Mesenchymal stem cell (in vitro differentiated cells and primary cell): ENCODE measurements at regions not wholly inside any gene's neighbourhood (a gene's known extent, or its start where the extent isn't known, plus 50 kb on each side); places are given as distances from the start of the nearest gene placed in this dataset.

Experiments used
- DNase-seq: peaks from one replicate; pipeline ENCODE4 v3.0.0-alpha.2; 2013
- H2AFZ ChIP-seq: one replicate; pipeline ENCODE4 v1.6.1; 2013; ENCODE audit warnings: low read depth, mild to moderate bottlenecking, control low read depth, inconsistent platforms, low read length, moderate library complexity
- H2AK5ac ChIP-seq: 2 replicates; pipeline ENCODE4 v1.6.1; 2013; ENCODE audit warnings: low read length, moderate library complexity, mild to moderate bottlenecking, inconsistent platforms; ENCODE audit not compliant: severe bottlenecking
- H2BK120ac ChIP-seq: one replicate; pipeline ENCODE4 v1.6.1; 2013; ENCODE audit warnings: low read depth, mild to moderate bottlenecking, inconsistent platforms, low read length, moderate library complexity
- H2BK12ac ChIP-seq, 2 experiments: one replicate each; pipeline ENCODE4 v1.6.1; 2013; ENCODE audit warnings: inconsistent platforms in 2 of 2, low read length in 2 of 2, mild to moderate bottlenecking in 2 of 2, moderate library complexity in 2 of 2, control low read depth in 1 of 2
- H2BK15ac ChIP-seq: one replicate; pipeline ENCODE4 v1.6.1; 2013; ENCODE audit warnings: mild to moderate bottlenecking, low read depth, inconsistent platforms; ENCODE audit not compliant: poor library complexity, severe bottlenecking
- H2BK5ac ChIP-seq: 2 replicates; pipeline ENCODE4 v1.6.1; 2013; ENCODE audit warnings: low read depth, mild to moderate bottlenecking, low read length, control low read depth, inconsistent platforms; ENCODE audit not compliant: poor library complexity, severe bottlenecking
- H3K14ac ChIP-seq, 2 experiments: one replicate each; pipeline ENCODE4 v1.6.1; 2013; ENCODE audit warnings: inconsistent platforms in 2 of 2, low read length in 2 of 2, control low read depth in 1 of 2, mild to moderate bottlenecking in 1 of 2, moderate library complexity in 1 of 2
- H3K18ac ChIP-seq, 2 experiments: one replicate each; pipeline ENCODE4 v1.6.1; 2013; ENCODE audit warnings: inconsistent platforms in 2 of 2, low read length in 2 of 2, control low read depth in 1 of 2, low read depth in 1 of 2, mild to moderate bottlenecking in 1 of 2
- H3K23ac ChIP-seq, 2 experiments: one replicate each; pipeline ENCODE4 v1.6.1; 2013; ENCODE audit warnings: inconsistent platforms in 2 of 2, low read length in 2 of 2, mild to moderate bottlenecking in 2 of 2, moderate library complexity in 2 of 2, control low read depth in 1 of 2
- H3K27ac ChIP-seq: 2 replicates; pipeline ENCODE4 v1.5.1; 2013; ENCODE audit warnings: mild to moderate bottlenecking, moderate library complexity, low read length, control low read depth, inconsistent platforms; ENCODE audit not compliant: poor library complexity, severe bottlenecking
- H3K27me3 ChIP-seq, 2 experiments: 2 replicates each; pipeline versions ENCODE4 v1.6.1 to v1.7.0; 2013; ENCODE audit warnings: low read length in 2 of 2, mild to moderate bottlenecking in 2 of 2, moderate library complexity in 2 of 2, control low read depth in 1 of 2, inconsistent platforms in 1 of 2; ENCODE audit not compliant: control insufficient read depth in 1 of 2, insufficient read depth in 1 of 2
- H3K36me3 ChIP-seq, 2 experiments: 2 replicates each; pipeline versions ENCODE4 v1.6.1 to v1.7.0; 2013; ENCODE audit warnings: low read length in 2 of 2, control low read depth in 1 of 2, inconsistent platforms in 1 of 2, low read depth in 1 of 2, mild to moderate bottlenecking in 1 of 2; ENCODE audit not compliant: insufficient read depth in 2 of 2, control insufficient read depth in 1 of 2
- H3K4ac ChIP-seq, 2 experiments: one replicate each; pipeline ENCODE4 v1.6.1; 2013; ENCODE audit warnings: inconsistent platforms in 2 of 2, low read length in 2 of 2, mild to moderate bottlenecking in 2 of 2, moderate library complexity in 2 of 2, control low read depth in 1 of 2, low read depth in 1 of 2
- H3K4me1 ChIP-seq: 2 replicates; pipeline ENCODE4 v1.6.1; 2013; ENCODE audit warnings: low read depth, low read length, control low read depth; ENCODE audit not compliant: control insufficient read depth, insufficient read depth
- H3K4me2 ChIP-seq: 2 replicates; pipeline ENCODE4 v1.6.1; 2013; ENCODE audit warnings: low read length, mild to moderate bottlenecking, inconsistent platforms; ENCODE audit not compliant: poor library complexity, severe bottlenecking
- H3K4me3 ChIP-seq, 2 experiments: 2 replicates each; pipeline versions ENCODE4 v1.5.1 to v1.7.0; 2013; ENCODE audit warnings: low read length in 2 of 2, mild to moderate bottlenecking in 2 of 2, control low read depth in 1 of 2, low read depth in 1 of 2; ENCODE audit not compliant: insufficient read depth in 1 of 2
- H3K79me1 ChIP-seq: replicated peaks from 2 replicates; pipeline ENCODE4 v1.6.1; 2013; ENCODE audit warnings: mild to moderate bottlenecking, control low read depth, low read length, inconsistent platforms; ENCODE audit not compliant: poor library complexity, severe bottlenecking
- H3K9ac ChIP-seq: 2 replicates; pipeline ENCODE4 v1.7.0; 2013; ENCODE audit warnings: mild to moderate bottlenecking, low read length, moderate library complexity
- H3K9me3 ChIP-seq: 2 replicates; pipeline ENCODE4 v1.7.0; 2013; ENCODE audit warnings: mild to moderate bottlenecking, low read length; ENCODE audit not compliant: control insufficient read depth
- H4K8ac ChIP-seq: one replicate; pipeline ENCODE4 v1.6.1; 2013; ENCODE audit warnings: inconsistent platforms, mild to moderate bottlenecking, low read length, moderate library complexity
- H4K91ac ChIP-seq: one replicate; pipeline ENCODE4 v1.6.1; 2013; ENCODE audit warnings: mild to moderate bottlenecking, low read length, inconsistent platforms
- WGBS: methylation state at CpG from one replicate; pipeline ENCODE4 v1.1.7; 2013; ENCODE audit warnings: mixed read lengths; 5-methylcytosine and 5-hydroxymethylcytosine counted together

GRCh38 chr2:12096051-12096787 is 349.8 kb downstream of the LPIN1 start:
- Histone ChIP-seq H3K79me1 (no peaks in the 10 kb centered on the region), H4K8ac (no peak overlapping the region), H2BK120ac (no peak overlapping the region), H3K27ac (no peak overlapping the region), H2BK5ac (no peak overlapping the region), H3K4me1 (peaks cover 1% of the 10 kb centered on the region), H3K18ac (no peak overlapping the region), H3K14ac (no peak overlapping the region), H3K9me3 (no peaks in the 10 kb centered on the region), H3K36me3 (no peaks in the 10 kb centered on the region), H3K23ac (no peak overlapping the region), H2AK5ac (no peak overlapping the region), H4K91ac (no peak overlapping the region), H3K4ac (no peak overlapping the region), H3K4me2 (no peak overlapping the region), H2AFZ (no peak overlapping the region), H2BK15ac (no peak overlapping the region), H3K27me3 (no peaks in the 10 kb centered on the region), H3K9ac (no peak overlapping the region), H3K4me3 (no peak overlapping the region), H2BK12ac (no peak overlapping the region)
- no peak for DNase-seq
- WGBS, result 94% methylated on average over 10 of the region's 12 CpGs

GRCh38 chr2:12096788-12097449 is 350.5 kb downstream of the LPIN1 start:
- Histone ChIP-seq H2BK15ac (no peak overlapping the region), H3K4me3 (no peak overlapping the region)
- 87% methylated on average over 6 of the region's 7 CpGs for WGBS

DNA sequence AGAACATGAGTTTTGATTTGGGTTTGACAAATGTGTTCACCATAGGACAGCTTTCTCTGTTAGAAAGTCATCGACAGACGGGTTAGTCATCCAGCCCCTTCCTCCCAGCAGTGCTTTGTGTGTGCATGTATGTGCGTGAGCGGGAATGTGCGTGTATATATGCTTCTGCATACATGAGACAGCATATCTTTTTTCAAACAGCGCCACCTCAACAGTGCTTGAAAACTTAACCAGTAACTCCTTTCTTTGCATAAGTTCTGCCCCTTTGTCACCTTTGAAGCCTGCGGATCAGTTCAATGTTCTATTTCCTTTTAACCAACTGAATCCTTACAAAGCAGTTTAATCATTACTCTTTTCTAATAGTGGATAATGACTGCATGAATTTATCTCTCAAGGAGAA is 351.4 kb downstream of the LPIN1 start:
- no peak for DNase-seq
- H3K79me1 ChIP-seq, result no peaks in the 10 kb centered on the region
- no peak overlapping the region for H2AK5ac ChIP-seq
- peaks cover 1% of the 10 kb centered on the region for H3K4me1 ChIP-seq
- H2BK15ac ChIP-seq, result no peak overlapping the region
- H3K14ac ChIP-seq, result no peak overlapping the region
- no peak overlapping the region for H3K4me2 ChIP-seq
- H3K4ac ChIP-seq, result no peak overlapping the region
- no peak overlapping the region for H3K4me3 ChIP-seq
- no peak overlapping the region for H3K18ac ChIP-seq
- H3K23ac ChIP-seq, result no peak overlapping the region
- H3K27ac ChIP-seq, result no peak overlapping the region
- no peak overlapping the region for H4K8ac ChIP-seq
- no peak overlapping the region for H2AFZ ChIP-seq
- H2BK120ac ChIP-seq, result no peak overlapping the region
- WGBS, result 100% methylated on average over 6 of the region's 7 CpGs
- no peak overlapping the region for H3K9ac ChIP-seq
- peak overlapping the region in 1 of 2 experiments; percentile 7 for H2BK12ac ChIP-seq
- H3K27me3 ChIP-seq, result no peaks in the 10 kb centered on the region
- H3K9me3 ChIP-seq, result no peaks in the 10 kb centered on the region
- H2BK5ac ChIP-seq, result no peak overlapping the region
- H4K91ac ChIP-seq, result no peak overlapping the region
- H3K36me3 ChIP-seq, result no peaks in the 10 kb centered on the region

More at GRCh38 chr2:12096788-12097449, 350.5 kb downstream of the LPIN1 start:
- Histone ChIP-seq H4K8ac (no peak overlapping the region), H4K91ac (no peak overlapping the region), H3K23ac (no peak overlapping the region), H3K79me1 (no peaks in the 10 kb centered on the region), H3K4ac (no peak overlapping the region), H2AFZ (no peak overlapping the region), H3K18ac (no peak overlapping the region), H2BK12ac (no peak overlapping the region), H2BK5ac (no peak overlapping the region), H3K4me1 (peaks cover 1% of the 10 kb centered on the region), H3K36me3 (no peaks in the 10 kb centered on the region), H3K14ac (no peak overlapping the region), H2BK120ac (no peak overlapping the region), H3K9ac (no peak overlapping the region), H3K27ac (no peak overlapping the region), H3K4me2 (no peak overlapping the region), H2AK5ac (no peak overlapping the region), H3K27me3 (no peaks in the 10 kb centered on the region), H3K9me3 (no peaks in the 10 kb centered on the region)
- no peak for DNase-seq

DNA sequence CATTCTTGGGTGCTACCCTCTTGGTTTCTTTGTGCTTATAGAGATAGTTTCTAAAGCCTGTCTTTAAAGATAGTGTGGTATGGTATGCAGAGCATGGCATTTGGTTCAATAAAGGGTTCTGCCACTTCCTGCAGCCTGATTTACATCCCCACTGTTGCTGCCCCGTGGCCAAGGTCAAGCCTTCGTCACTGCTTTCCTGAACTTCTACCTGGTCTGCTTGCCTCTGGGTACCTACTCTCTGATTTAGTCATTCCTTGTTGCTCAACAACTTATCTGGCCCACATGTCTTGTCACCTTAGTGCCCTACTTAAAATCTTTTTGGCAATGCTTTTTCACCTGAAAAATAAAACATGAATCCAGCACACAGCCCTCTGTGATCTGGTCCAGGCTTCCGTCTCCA is 352.9 kb downstream of the LPIN1 start:
- Histone ChIP-seq H4K8ac (no peak overlapping the region), H4K91ac (no peak overlapping the region), H3K4me3 (no peak overlapping the region), H3K4me1 (peaks cover 1% of the 10 kb centered on the region), H3K14ac (no peak overlapping the region), H2BK15ac (no peak overlapping the region), H2AFZ (no peak overlapping the region), H3K9me3 (no peaks in the 10 kb centered on the region), H3K18ac (no peak overlapping the region), H3K36me3 (no peaks in the 10 kb centered on the region), H3K79me1 (no peaks in the 10 kb centered on the region), H3K9ac (no peak overlapping the region), H2BK120ac (no peak overlapping the region), H2BK12ac (no peak overlapping the region), H3K4me2 (no peak overlapping the region), H2BK5ac (no peak overlapping the region), H3K27ac (no peak overlapping the region), H2AK5ac (no peak overlapping the region), H3K27me3 (no peaks in the 10 kb centered on the region), H3K23ac (no peak overlapping the region), H3K4ac (no peak overlapping the region)
- DNase-seq, result no peak
- 84% methylated on average over 3 of the region's 3 CpGs for WGBS
